22Rv1 (cell line): ENCODE measurements at regions not wholly inside any gene's neighbourhood (a gene's known extent, or its start where the extent isn't known, plus 50 kb on each side); places are given as distances from the start of the nearest gene placed in this dataset.

Experiments used
- H3K27ac ChIP-seq: fragments of 450-650 bp; 2 replicates; pipeline ENCODE4 v1.5.1; 2017
- ZFX ChIP-seq: fragments of 450-650 bp; IDR thresholded peaks from 2 replicates; pipeline ENCODE4 v1.6.1; 2017; ENCODE audit warnings: antibody characterized with exemption, borderline replicate concordance
- TF ChIP-seq, protein P1 (sequence below): fragments of 450-650 bp; IDR thresholded peaks from 2 replicates; pipeline ENCODE4 v1.5.1; 2017; ENCODE audit warnings: mild to moderate bottlenecking

- TF ChIP-seq, protein P1, sequence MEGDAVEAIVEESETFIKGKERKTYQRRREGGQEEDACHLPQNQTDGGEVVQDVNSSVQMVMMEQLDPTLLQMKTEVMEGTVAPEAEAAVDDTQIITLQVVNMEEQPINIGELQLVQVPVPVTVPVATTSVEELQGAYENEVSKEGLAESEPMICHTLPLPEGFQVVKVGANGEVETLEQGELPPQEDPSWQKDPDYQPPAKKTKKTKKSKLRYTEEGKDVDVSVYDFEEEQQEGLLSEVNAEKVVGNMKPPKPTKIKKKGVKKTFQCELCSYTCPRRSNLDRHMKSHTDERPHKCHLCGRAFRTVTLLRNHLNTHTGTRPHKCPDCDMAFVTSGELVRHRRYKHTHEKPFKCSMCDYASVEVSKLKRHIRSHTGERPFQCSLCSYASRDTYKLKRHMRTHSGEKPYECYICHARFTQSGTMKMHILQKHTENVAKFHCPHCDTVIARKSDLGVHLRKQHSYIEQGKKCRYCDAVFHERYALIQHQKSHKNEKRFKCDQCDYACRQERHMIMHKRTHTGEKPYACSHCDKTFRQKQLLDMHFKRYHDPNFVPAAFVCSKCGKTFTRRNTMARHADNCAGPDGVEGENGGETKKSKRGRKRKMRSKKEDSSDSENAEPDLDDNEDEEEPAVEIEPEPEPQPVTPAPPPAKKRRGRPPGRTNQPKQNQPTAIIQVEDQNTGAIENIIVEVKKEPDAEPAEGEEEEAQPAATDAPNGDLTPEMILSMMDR: no peak
- no peak for TF ChIP-seq ZFX
- H3K27ac ChIP-seq: no peak overlapping the region
These were observed 454.1 kb upstream of the IL12A start for GRCh38 chr3:159534496-159534895.

- H3K27ac ChIP-seq: no peak overlapping the region
- TF ChIP-seq, protein P1: no peak
- no peak for TF ChIP-seq ZFX
These were observed 451.8 kb upstream of the IL12A start for GRCh38 chr3:159536876-159537275.

DNA sequence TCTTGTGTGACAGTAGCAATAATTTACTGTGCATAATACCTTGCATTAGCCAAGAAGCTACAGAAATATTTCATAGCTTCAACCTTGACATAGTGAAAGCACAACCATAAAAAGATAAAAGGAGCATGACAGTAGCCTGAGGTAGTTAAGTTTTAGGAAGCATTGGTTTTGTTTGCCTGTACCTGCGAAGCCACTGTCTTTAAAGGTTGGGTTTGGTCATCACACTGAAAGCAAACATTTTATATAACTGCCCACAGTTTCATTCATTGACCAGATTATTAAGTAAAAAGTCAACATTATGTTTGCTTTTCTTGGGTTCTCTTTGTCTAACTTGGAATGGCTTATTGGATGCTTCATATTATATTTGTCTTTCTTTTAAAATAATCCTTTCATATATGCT, 450.1 kb upstream of the IL12A start:
- H3K27ac ChIP-seq: no peak overlapping the region
- TF ChIP-seq, protein P1: no peak

DNA sequence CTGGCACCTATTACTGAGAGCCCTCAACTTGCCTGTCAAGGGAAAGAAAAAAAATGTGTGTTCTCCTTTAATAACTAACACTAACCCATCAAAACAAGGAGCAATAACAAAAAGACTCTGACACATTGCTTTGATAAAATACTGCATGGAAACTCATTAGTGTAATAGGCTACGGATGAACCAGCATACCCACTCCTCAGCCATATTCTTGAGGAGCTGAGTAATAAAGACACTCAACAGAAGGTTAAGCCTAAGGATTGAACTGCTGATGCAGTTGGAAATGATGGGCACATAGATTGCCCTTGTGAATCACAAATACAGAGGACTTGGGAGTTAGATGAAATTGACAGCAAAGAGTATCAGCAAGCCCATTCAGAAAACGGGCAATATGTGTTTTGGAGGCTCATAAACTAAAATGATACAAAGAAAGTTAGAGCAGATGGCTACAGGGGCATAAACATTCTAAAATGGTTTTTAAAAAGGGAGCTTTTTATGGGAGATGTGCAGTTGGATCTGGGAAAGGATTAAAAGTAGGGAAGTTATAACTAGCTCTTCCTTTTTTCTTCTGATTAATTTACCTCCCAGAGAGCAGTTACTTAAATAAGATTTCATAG, 447.6 kb upstream of the IL12A start:
- no peak overlapping the region for H3K27ac ChIP-seq
- TF ChIP-seq, protein P1: no peak
- TF ChIP-seq ZFX: no peak

DNA sequence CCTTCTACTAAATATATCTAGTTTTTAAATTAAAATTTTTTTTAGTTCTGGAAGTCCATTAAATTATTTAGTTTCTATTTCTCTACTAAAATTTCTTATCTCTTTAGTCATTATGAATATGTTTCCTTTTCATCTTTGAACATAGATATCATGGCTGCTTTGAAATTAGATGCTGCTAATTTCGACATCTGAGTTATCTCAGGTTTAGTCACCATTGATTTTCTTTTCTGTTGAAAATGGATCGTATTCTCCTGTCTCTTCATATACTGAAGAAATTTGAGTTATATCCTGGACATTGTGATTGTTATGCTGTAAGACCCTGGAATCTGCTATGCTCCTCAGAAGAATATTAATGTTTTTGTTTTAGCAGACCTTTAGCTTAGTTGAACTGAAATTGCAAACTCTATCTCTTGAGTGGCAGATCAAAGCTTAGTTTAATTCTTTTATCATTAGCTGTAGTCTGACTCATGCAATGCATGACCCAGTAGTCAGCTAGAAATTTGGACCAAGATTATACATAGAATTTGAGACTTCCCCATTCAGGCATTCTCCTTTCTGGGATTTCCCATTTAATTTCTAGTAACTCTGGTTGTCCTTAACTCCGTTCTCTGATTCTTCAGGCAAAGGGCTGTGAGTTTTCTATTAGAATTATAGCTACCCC, 439.8 kb upstream of the IL12A start:
- TF ChIP-seq, protein P1: no peak
- TF ChIP-seq ZFX: no peak

DNA sequence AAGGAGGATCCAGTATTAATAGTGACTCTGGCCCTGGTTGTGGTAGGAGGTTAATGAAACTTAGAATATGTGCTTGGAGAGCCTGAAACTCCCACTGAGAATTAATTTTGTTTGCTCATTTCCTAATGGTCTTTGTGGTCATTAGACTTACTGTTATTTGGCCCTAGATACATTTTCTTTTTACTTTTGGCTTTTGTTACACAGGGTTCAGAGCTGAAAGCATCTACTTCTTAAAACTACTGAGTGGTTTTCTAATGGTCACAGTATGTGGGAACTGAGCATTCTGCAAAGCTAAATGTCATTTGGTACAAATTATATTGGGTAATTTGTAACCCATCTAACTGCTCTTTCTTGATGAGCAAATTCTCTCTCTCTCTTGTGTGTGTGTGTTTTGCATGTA, 433.4 kb upstream of the IL12A start:
- TF ChIP-seq, protein P1: no peak
- no peak for TF ChIP-seq ZFX
- no peak overlapping the region for H3K27ac ChIP-seq

More for the DNA sequence above, 439.8 kb upstream of the IL12A start:
- H3K27ac ChIP-seq: no peak overlapping the region

DNA sequence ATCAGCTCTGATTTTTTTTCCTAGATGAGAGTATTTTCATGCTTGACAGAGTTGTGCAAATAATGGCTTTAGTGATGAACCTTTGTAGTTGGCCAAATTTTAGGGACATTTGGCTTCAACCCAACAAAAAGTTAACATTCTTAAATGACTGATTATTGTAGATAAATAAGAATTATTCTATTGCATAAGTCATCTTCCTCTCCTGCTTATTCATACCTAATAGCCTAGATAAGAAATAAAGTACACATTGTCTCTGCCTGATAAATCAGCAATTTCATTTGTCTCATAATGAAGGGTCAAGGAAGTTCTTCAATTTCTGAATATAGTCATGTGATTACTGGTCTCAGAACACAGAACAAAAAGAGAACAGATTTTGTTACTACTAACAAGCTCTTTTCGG, 428.9 kb upstream of the IL12A start:
- H3K27ac ChIP-seq: no peak overlapping the region
- no peak for TF ChIP-seq ZFX
- TF ChIP-seq, protein P1: no peak
